RPMI7951 (cell line): ENCODE measurements at regions not wholly inside any gene's neighbourhood (a gene's known extent, or its start where the extent isn't known, plus 50 kb on each side); places are given as distances from the start of the nearest gene placed in this dataset.
"Not testable (repeated sequence)": the region's sequence is repeated elsewhere in the genome, so short reads cannot be mapped to it uniquely, and the experiment has no call there.

Experiments used
- DNase-seq: peaks from one replicate; pipeline ENCODE4 v3.0.0-alpha.2; 2012; ENCODE audit warnings: low read depth

DNA sequence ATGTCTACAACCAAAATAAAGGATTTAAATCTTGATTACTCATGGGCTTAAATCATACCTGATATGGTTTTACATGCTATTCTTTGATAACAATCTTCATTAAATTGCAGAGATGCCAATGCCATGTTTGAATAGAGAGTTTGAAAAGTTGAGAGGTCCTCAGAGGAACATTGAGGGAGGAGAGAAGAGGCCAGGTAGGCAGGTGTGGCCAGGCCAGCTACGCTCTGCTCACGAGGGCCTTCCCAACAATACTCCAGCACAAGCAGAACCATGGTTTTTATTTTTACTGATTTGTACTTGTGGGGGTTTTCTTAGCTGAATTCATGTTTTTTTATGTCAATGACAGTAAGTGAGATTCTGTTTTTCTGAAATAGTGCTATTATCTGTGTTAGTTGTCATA is 158.1 kb upstream of the RFC3 start:
- DNase-seq: no peak

DNA sequence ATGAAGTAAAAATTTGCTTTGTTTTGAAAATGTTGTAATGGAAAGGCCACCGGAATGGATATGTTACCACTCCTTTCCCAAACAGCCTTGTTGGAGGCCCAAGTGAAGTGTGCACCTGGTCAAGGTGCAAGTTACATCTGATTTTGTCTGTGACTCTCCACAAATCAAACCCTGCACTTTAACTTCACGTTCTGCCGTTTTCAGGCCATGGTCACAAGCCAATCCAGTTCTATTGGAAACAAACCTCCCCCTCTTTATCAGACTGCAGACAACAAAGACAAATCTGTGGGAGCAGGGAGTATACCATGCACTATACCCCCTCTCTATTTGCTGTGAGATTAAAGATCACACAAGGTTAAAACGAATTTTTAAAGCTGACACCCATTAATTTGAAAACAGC is 155.6 kb upstream of the RFC3 start:
- DNase-seq: no peak

DNA sequence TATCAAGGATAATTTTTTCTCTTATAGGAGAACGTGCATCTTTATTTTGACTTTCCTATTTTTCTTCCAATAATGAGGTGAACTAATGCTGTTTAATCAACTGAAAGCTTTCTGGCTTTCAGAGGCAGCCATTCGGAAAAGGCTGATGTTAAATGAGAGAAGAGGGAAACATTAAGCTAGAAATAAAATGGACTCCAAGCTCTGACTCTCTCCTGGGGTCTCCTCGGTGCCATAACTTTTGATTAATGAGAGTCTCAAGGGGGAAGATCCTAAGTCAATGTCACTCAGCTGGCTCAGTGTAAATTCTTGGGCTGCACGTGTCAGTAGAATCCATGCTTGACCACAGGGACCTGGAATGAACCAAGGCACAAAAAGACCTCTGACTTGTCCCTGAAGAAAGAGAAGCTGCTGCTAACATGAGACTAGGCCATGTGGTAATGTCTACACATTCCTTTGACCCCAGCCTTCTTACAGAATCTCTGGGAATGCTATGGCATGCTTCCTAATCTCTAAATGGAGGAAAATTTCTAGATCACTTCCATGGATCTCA is 152.2 kb upstream of the RFC3 start:
- no peak for DNase-seq

DNA sequence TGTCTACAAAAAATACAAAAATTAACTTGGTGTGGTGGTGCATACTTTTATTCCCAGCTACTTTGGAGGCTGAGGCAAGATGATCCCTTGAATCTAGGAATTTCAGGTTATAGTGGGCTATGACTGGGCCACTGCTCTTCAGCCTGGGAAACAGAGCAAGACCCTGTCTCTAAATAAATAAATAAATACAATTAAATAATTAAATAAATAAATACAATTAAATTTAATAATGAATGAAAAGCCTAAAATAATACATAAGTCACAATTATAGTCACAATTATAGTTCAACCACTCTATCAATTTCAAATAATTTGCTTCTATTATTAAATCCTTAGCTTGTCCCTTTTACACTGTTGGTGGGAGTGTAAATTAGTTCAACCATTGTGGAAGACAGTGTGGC is 146.4 kb upstream of the RFC3 start:
- no peak for DNase-seq

DNA sequence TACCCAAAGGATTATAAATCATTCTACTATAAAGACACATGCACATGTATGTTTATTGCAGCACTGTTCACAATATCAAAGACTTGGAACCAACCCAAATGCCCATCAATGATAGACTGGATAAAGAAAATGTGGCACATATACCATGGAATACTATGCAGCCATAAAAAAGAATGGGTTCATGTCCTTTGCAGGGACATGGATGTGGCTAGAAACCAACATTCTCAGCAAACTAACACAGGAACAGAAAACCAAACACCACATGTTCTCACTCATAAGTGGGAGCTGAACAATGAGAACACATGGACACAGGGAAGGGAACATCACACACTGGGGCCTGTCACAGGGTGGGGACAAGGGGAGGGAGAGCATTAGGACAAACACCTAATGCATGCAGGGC is 145.9 kb upstream of the RFC3 start:
- DNase-seq: not testable (repeated sequence)

DNA sequence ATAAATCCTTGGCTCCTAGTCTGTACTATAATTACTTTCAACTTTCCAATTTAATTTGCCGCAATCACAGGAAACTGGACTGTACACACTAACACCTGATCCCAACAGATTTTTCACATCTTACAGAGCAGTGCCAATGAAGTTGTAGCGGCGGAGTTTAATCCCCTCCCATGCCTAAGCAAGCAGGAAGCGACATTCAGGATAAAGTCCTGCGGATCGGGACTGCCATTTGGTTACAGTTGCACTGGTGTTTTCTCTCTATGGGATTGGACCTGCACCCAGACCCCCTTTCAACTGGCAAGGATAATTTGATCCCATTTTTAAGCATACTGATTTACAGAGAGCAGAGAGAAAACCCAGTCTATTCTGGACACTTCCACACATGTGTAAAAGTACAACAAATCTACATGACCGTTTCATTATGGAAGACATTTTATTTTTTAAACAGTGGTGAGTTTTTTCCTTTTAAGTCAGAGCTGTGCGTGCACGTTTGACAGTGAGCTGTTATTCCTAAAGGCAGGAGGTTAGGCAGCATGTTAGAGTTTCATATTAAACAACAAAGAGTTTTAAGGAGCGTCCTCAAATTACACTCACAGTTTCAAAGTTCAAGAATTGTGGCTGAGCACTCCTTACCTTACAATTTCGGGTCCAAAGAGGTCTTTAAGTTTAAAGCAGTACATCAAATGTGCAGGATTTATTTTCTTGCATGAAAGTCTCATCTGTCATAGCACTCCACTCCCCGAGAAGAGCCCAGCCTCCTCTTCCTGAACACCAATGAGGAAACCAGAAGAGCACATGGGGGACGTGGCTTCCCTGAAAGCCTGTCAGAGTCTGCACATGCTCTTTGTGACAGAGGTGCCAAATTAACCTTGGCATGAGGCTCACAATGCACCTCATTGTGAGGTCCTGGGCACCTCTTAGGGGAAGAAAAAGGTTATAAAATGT is 141.6 kb upstream of the RFC3 start:
- DNase-seq: peak; percentile 71

DNA sequence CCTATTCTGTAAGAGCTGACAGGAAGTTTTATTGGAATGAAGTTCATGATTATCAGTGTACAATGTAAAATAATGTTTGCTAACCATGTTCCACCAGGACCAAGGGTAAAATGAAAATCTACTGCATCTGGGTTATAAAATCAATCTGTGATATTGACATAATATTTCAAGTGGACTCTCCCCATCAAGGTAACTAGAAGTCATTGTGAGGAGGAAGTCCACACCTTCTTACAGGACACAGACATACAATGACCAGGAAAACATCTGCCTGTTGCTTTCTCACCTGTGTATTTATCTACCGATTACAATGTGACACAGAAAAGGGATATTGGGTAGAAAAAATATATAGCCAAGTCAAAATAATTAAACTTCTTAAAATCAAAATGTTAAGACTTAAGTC is 140.7 kb upstream of the RFC3 start:
- DNase-seq: no peak

DNA sequence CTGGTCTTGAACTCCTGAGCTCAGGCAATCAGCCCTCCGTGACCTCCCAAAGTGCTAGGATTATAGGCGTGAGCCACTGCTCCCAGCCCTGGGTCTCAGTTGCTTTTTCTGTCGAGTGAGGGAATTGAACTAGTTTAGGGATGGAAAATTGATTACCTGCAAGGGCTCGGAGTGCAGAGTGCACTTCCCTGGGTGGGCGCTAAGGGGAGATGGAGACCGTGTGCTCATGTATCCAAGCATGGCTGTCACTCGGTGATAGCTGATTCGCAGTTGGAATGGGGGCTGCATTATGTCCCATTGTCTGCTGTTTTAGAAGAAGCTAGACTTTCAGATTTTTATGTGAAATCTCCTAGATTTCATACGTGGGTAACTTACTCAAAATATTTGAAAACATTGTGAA is 139.9 kb upstream of the RFC3 start:
- DNase-seq: peak; percentile 29

DNA sequence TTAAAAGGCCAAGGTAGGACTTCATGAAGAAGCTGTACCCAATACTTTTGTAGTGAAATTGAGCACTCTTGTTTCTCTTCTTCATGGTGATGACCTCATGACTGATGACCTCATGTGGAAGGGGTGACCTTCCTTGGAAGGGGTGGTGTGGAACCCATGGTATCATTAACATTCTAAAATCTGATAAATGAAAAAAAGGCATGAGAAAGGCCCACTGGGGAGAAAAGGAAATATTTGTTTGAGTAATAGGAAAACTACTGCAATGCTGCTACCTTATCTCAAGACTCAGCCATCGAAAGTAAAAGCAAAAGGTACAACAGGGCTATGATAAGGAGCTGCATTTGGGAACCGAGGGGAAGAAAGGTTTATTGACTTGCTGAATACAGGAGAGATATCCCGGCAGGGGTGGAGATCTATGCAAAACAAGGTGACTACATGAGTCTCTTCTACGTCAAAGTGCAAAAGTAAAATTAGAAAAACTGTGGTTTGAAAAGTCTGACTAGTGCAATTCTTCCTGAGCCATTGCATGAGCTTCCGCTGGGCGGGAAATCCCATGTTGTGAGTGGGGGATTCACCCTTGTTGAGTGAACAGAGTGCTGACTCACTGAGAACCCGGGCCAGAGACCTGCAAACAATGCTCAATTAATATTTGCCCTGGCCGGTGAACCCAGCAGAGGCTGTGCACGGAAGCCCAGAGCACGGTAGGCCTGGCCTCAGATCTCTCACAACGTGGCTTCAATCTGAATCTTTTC is 138.9 kb upstream of the RFC3 start:
- DNase-seq: peak; percentile 85

DNA sequence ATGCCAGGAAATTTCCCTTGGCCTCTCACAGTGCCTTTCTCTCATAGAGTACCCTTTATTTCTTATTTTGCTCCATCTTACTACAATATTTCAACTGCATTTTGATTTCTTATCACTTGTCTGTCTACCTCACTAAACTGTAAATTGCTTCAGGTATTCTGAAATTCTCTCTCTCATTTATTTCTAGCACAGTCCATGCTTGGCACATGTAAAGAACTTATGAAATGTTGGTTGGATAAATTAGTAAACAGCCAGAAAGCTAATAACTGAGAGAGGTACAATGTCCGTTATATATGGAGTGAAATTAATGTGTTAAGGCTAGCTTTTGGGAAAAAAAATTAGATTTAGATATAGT is 138.3 kb upstream of the RFC3 start:
- DNase-seq: no peak

DNA sequence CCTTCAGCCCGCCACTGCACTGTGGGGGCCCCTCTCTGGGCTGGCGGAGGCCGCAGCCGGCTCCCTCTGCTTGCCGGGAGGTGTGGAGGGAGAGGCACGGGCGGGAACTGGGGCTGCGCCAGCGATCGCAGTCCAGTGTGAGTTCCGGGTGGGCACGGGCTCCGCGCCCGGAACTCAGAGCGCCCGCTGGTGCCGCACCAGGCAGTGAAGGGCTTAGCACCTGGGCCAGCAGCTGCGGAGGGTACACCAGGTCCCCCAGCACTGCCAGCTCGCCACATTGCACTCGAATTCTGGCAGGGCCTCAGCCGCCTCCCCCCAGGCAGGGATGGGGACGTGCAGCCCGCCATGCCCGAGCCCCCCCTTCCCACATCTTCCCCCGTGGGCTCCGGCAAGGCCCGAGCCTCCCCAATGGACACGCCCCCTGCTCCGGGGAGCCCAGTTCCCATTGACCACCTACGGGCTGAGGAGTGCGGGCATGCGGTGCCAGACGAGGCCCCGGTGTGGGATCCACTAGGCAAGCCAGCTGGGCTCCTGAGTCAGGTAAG is 135.9 kb upstream of the RFC3 start:
- DNase-seq: no peak

DNA sequence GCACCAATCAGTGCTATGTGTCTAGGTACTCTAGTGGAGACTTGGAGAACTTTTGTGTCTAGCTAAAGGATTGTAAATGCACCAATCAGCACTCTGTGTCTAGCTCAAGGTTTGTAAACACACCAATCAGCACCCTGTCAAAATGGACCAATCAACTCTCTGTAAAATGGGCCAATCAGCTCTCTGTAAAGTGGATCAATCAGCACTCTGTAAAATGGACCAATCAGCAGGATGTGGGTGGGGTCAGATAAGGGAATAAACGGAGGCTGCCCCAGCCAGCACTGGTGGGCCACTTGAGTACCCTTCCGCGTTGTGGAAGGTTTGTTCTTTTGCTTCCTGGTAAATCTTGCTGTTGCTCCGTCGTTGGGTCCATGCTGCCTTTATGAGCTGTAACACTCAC is 135.3 kb upstream of the RFC3 start:
- not testable (repeated sequence) for DNase-seq

DNA sequence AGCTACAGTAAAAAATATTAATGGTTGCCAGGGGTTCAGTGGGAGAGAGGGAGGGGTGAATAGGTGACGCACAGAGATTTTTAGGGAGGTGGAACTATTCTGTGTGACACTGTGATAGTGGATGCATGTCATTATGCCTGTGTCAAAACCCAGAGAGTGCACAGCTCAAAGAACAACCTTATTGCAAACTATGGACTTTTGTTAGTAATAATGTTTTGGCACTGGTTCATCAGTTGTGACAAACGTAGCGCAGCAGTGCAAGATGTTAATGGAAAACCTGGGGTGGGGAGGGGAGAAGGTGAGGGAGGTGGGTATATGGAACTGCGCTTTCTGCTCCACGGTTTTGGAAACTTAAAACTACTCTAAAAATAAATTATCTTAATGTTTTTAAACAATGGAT is 134.6 kb upstream of the RFC3 start:
- DNase-seq: no peak

DNA sequence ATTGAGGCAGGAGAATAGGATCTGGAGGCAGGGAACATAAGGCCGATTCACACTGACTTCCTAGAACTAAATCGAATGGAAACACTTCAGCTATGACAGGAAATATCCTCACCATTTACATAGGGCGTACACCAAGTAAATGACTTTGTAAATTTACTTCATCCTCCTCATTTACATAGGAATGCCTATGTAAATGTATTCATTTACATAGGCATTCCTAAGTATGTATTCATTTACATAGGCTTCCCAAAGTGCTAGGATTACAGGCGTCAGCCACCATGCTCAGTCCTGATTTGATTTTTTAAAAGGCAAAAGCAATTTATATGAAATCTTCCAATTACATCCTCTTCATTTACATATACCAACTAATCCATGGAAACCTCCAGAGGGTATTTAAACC is 133.1 kb upstream of the RFC3 start:
- DNase-seq: no peak

DNA sequence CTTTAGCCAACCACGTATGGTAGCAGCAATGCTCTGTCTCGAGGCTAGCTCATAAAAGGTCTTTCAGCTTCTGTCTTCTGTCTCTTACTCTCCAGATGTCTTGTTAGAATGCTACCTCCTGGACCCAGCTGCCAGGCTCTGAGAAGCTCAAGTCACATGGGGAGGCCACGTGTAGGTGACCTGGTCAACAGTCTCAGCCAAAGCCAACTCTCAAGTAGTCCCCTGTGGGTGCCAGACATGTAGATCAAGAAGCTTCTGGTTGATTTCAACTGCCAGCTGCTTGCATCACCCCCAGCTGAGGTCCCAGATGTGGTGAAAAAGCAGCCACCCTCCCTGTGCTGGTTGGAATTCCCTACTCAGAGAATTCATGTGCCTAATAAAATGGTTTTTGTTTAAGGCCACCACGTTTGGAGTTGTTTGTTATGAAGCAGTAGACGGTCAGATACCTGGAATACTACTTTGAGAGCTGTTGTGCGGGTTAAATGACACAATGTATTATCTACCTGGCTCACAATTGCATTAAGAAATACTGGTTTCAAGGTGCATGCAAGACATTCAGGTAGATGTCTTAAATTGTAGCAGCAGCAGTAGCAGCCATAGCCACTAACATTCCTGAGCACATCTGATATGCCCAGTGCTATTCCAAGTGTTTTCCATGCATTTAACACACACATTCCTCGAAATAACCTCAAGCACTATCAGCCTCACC is 131.0 kb upstream of the RFC3 start:
- no peak for DNase-seq

DNA sequence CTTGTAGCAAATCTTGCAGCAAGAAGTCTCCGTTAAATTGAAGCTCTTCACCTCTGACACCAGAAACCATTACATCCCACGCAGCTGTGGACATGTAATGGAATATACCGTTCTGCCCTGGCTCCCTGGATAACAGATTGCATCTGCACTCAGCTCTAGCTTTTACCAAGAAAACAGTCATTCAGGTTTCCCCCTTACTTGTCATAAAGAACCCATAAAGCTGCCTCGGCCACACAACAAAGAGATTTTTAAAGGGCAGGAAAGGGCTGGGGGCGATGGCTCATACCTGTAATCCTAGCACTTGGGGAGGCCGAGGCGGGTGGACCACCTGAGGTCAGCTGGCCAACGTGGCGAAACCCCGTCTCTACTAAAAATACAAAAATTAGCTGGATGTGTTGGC is 127.6 kb upstream of the RFC3 start:
- DNase-seq: no peak

DNA sequence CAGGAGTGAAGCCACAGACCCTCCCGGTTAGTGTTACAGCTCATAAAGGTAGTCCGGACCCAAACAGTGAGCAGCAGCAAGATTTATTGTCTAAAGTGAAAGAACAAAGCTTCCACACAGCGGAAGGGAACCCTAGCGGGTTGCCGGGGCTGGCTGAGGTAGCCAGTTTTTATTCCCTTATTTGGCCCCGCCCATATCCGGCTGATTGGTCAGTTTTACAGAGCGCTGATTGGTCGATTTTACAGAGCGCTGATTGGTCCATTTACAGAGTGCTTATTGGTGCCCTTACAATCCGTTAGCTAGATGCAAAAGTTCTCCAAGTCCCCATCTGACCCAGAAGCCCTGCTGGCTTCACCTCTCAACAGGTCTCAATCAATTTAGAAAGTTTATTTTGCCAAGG is 126.0 kb upstream of the RFC3 start:
- DNase-seq: no peak

DNA sequence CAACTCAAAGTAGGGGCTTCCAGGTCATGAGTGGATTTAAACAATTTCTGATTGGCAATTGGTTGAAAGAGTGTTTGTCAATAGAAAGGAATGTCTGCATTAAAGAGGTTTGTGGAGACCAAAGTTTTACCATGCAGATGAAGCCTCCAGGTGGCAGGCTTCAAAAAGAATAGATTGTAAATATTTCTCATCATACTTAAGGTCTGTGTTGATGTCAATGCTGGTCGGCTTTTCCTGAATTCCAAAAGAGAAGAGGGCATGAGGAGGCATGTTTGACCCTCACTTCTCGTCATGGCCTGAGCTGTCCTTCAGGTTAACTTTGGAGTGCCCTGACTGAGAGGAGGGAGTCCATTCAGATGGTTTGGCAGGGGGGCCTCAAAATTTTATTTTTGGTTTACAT is 125.4 kb upstream of the RFC3 start:
- DNase-seq: no peak

DNA sequence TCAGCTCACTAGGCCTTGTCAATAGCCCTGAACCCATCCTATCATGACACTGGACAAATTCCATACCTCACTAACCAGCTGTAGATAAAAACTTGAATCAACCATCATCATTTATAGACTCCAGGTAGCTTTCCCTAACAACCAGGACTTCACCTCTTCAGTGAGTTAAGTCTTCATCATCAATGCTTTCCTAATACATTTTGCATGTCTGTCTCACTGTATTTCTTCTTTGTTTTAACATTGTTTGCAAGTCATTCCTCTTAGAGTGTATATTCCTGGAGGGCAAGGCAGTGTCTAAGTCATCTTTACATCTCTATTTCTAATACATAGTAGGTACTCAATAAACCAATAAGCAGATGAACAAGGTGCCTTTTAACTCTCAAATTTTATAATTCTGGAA is 123.4 kb upstream of the RFC3 start:
- DNase-seq: no peak

DNA sequence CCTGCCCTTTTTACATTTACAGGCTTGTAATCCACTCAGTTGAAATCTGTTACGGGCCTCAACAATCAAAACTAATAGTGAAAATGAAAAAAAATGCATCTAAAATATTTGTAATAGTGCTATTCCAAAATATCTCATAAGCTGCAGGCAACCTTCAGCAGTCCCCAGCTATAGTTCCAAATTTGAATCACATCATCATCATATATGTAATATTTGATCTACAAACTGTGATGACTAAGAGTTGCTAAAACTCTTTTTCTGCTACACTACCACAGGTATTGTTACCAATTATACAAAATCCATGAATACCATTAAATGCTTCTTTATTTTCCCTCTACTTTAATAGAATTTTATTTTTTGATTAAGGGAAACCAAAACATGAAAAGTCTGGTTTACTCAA is 121.4 kb upstream of the RFC3 start:
- no peak for DNase-seq

DNA sequence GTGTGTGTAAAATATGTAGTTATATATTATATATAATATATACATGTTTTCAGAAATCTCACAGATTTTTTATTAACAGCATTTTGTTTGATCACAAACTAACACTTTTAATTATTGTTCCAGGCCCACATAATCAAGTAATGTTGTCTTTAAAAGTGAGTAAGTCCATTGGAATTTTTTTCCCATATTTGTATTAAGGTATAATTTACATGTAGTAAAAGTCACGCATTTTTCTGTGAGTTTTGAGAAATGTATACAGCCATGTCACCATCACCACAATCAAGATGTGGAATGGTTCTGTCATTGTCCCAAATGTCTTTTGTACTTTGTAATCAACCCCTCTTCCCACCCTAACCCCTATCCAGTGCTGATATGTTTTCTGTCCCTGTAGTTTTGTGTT is 120.0 kb upstream of the RFC3 start:
- no peak for DNase-seq

DNA sequence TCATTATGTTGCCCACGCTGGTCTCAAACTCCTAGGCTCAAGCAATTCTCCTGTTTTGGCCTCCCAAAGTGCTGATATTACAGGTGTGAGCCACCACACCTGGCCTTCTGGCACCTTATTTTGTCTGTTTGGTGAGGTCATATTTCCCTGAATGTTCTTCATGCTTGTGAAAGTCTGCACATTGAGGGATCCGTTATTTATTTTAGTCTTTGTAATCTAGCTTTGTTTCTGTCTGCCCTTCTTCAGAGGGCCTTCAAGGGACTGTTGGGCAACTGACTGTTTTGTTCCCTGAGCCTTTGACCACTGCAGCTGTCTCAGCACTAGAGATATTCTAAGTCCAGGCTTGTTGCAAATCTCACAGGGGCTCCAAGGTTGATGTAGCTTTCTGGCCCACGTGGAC is 110.5 kb upstream of the RFC3 start:
- no peak for DNase-seq
